HG03045 (cell line): ENCODE measurements at regions not wholly inside any gene's neighbourhood (a gene's known extent, or its start where the extent isn't known, plus 50 kb on each side); places are given as distances from the start of the nearest gene placed in this dataset.

Source experiments
- ATAC-seq: cut with Tn5 transposase; IDR thresholded peaks from one replicate; pipeline ENCODE4 v1.9.1; 2021; ENCODE audit warnings: mild to moderate bottlenecking, moderate library complexity; ENCODE audit not compliant: unreplicated experiment

GRCh38 chr3:94258851-94259250 lies 196.0 kb downstream of the NSUN3 start:
- ATAC-seq, result no peak

DNA sequence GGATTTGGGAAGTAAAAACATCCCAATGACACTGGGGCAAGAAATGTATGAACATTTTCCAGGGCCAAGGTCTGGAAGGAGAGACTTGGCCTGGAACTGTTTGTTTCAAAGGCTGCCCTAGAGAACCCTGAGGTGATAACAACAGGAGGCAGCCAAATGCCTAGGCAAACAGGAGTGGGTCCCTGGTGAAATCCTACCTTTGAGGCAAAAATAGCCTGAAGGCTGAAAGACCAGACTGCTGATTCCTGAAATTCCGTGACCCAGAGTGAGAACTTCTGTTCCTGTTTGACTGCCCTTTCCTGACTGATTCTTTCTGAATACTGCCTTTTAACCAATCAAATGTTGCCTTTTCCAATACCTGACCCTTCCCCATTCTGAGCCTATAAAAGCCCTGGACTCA lies 196.4 kb downstream of the NSUN3 start:
- ATAC-seq, result no peak

DNA sequence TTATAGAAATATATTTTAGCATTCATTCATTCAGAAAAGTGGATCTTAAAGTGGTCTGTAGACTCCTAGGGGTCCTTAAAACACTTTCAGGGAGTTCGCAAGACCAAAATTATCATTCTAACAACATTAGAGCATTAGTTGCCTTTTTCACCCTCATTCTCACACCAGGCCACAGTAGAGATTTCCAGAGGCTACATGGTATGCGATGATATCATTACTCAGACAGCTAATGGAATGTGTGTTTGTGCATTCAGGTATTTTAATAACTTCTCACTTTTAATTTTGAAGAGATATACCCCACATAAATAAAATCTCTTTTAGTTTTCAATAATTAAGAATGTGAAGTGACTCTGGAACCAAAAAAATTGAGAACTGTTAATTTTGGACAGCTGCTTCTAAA lies 206.9 kb downstream of the NSUN3 start:
- no peak for ATAC-seq

- no peak for ATAC-seq
Measured at GRCh38 chr3:94272016-94272415, 209.2 kb downstream of the NSUN3 start.

GRCh38 chr3:94280958-94281357 lies 218.1 kb downstream of the NSUN3 start:
- ATAC-seq, result no peak

- no peak for ATAC-seq
Measured at GRCh38 chr3:94285872-94286271, 223.0 kb downstream of the NSUN3 start.

GRCh38 chr3:94291686-94292085 lies 228.8 kb downstream of the NSUN3 start:
- no peak for ATAC-seq

- ATAC-seq, result no peak
Measured at GRCh38 chr3:94292151-94292550, 229.3 kb downstream of the NSUN3 start.

- no peak for ATAC-seq
Measured at GRCh38 chr3:94293793-94294195, 230.9 kb downstream of the NSUN3 start.

- no peak for ATAC-seq
Measured at GRCh38 chr3:94294806-94295205, 231.9 kb downstream of the NSUN3 start.

- no peak for ATAC-seq
Measured at GRCh38 chr3:94299716-94300115, 236.9 kb downstream of the NSUN3 start.

- ATAC-seq, result no peak
Measured at GRCh38 chr3:94301366-94301765, 238.5 kb downstream of the NSUN3 start.

DNA sequence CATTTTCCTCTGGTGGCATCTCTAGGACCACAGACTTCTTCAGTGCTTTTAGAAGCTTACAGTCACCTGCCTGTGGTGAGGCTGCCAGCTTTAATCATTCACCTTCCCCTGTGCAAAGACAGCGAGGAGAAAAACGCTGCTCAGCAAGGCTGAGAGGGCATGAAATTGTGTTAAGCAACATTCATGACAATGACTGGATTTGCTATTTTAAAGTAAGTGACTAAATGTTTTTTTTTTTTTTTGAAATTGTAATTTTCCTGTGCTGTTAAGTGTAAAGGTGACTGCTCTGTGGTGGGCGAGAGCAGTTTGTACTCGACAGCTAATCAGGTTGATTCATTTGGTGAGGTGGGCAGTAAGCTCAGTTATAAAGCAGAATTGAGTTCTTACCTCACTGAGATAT lies 240.4 kb downstream of the NSUN3 start:
- ATAC-seq, result no peak

DNA sequence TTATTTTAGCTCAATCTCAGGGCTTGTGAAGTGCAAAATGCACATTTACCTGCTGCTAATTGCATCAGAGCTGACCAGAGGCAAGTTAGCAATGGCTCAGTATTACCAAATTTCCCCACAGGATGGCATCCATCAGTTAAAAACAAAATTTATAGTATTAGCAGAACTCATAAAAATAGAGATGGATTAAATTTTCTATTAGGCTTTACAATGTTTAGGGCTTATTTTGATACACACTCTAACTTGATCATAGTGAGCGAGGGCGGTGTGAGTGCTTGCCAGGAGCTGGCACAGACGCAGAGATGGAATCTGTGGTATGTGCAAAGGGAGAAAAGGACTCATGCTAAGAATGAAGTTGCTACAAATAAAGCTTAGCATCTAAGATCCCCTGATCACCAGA lies 241.0 kb downstream of the NSUN3 start:
- ATAC-seq, result no peak

- ATAC-seq, result no peak
Measured at GRCh38 chr3:94304954-94305353, 242.1 kb downstream of the NSUN3 start.

DNA sequence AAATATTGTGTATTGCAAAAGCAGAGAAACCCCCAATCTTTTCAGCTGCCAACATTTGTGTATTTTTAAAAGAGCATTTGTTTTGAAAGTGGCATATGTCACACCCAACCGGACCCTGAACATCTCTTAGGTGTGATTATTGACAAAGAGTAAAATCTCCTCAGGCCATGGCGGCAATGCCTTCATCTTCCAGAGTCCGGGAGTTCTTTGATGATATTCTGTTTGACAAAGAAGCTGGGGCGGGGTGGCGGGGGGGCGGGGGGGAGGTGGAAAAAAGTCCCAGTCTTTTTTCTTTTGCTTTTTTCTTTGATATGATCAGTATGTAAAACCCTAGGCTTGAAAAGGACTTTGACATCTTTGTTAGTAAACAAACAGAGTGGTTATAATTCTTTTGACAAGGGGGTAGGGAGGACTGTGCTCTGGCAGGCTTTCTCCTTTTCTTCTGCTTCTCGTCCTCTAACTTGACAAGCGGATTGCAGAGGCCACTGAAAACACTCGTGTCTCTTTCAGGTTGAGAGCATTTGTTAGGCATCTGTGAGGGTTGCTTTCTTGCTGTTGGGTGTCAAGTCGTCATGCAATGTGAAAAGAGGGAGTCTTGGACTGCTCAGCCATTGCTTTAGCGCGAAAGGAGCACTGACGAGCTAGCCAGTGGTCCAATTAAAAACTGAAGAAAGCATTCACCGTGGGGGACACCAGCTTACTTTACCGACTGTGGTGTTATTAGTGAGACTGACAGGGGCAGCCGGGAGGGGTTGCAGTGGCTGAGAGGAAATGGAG lies 243.2 kb downstream of the NSUN3 start:
- no peak for ATAC-seq

DNA sequence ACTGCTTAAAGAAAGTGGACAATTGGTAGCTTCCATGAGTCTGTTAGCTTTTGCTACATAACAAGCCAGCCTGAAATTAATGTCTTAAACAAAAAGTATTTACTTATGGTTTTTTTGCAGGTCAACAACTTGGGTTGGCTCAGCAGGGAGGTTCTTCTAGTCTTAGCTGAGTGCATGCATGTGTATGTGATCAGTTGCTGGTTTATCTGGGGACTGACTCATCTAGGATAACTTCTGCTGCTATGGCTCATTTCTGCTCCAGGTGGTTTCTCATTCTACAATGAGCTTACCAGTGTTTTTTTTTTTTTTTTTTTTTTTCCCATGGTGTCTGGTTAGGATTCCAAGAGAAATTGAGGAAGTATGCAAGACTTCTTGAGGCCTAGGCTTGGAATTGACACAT lies 244.7 kb downstream of the NSUN3 start:
- ATAC-seq, result no peak

DNA sequence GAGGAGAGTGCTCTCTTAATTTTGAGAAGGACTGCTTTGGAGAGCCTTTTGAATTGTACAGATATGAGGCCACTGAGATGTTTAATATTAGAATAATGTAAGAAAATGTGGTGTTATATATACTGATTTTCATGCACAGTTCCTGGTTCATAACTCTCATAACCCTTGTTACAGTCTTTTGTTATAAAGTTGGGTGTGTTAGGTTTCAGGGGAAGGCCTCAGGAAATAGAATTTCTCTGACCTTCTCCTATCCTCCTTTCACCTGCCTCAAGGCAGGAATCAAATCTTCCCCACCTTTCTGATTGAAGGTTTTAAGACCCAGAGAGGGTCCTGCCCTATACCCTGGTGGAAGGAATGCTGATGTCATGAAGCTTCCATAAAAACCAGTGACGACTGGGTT lies 245.9 kb downstream of the NSUN3 start:
- ATAC-seq, result no peak

DNA sequence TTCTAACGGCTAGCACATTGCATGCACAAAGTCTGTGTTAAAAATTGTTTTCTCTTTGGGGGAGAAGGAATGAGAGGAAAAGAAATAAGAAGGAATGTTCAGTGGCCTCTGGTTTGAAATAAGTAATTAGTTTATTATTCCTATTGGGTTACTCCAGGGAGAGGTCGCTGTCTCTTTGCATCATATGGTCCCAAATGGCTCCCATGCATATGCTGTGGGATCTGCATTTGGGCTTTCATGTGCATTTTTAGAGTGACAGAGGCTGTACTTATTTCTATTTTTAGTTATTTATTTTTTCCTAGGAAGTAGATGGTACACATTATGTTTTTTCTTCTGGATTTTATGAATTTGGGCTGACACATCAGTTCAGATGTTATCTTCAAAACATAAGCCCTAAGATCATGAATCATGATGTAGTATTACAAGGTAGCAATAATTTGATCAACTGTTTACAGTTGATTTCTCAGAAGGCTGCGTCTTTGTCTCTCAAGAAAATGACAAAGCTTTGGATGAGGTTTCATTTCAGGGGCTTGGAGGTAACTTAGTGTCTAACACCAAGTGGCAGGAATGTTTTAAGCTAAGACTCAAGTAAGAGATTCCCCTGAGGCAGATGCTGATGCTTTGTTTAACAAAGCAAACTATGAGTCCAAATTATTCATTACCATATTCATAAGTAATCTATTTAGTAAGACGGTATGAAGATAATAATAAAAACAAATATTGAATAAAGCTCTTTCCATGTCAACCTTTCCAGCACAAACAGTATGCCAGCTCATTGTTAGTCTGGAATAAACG lies 247.7 kb downstream of the NSUN3 start:
- ATAC-seq, result no peak

- ATAC-seq, result no peak
Measured at GRCh38 chr3:94311651-94312050, 248.8 kb downstream of the NSUN3 start.

DNA sequence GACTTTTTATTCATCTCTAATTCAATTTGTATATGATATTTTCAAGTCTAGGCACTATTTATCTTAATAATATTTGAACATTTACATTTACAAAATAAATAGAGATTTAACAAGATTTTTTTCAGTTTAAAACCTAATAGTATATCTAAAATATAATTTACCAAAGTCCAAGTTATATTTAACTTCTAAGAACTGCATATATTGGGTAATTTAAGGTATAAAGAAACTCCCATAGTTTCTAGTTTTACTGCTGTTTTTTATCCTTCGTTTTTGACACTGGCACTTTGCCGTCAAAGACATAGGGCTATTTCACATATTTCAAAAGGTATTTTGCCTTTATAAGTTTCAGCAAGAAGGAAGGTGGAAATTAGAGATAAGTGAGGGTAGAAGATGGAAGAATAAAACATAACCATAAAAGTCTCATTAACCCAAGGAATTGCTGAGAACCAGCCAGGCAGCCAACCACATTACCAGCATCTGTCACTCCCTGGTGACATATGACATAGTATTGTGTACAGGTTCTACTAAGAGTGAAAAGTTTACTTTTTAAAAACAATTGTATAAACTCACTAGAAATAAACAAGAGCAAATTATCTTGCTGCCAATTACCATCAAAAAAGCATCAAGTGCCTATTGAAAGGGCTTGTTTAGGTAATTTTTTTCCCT lies 251.5 kb downstream of the NSUN3 start:
- no peak for ATAC-seq

- no peak for ATAC-seq
Measured at GRCh38 chr3:94317017-94317416, 254.2 kb downstream of the NSUN3 start.
